ENCODE measurements at regions not wholly inside any gene's neighbourhood (a gene's known extent, or its start where the extent isn't known, plus 50 kb on each side); places are given as distances from the start of the nearest gene placed in this dataset.

DNA sequence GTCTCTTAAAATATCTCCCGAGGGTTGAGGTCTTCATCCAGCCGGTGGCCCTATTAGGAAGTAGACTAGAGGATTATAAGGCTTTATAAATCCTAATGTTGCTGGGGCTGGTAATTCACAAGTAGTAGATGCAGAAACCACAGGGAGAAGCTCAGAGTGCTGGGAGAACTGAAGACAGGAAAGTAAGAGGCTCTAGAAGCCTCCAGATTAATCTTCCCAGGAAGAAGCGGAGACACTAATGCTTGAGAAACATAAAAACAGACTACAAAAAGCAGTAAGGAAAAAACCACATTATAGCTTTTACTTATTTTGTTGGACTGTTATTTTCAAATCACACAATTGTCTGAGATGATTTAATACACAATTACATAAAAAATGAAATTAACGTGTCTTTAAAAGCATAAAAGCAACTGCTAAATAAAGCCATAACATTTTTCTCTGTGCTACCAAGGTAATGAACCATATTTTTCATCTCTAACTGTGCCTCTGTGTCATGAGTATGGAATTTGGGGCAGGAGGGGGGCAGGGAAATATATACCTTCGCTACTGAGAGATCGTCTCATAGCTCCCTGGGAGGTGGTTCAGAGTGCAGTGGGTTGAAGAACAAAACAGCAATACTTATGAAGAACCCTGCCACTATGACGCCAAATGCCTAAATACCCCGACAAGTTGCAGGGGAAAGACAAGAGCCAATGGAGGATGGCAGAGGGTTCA is 806.2 kb upstream of the WWC1 start:
- no peaks in the 10 kb centered on the region for H3K27me3 Mint-ChIP-seq
- peaks cover 17 to 21% of the 10 kb centered on the region in 2 donors for H3K9me3 Mint-ChIP-seq
- no peak for DNase-seq
- ATAC-seq (replicated peaks) = no peak
- H3K4me3 Mint-ChIP-seq = no peak overlapping the region
- H3K27ac Mint-ChIP-seq = no peak overlapping the region
- H3K4me1 Mint-ChIP-seq (ENCODE audit: low read depth in 2 of 2) = no peaks in the 10 kb centered on the region
- no peaks in the 10 kb centered on the region for H3K36me3 Mint-ChIP-seq (ENCODE audit: insufficient read depth)

DNA sequence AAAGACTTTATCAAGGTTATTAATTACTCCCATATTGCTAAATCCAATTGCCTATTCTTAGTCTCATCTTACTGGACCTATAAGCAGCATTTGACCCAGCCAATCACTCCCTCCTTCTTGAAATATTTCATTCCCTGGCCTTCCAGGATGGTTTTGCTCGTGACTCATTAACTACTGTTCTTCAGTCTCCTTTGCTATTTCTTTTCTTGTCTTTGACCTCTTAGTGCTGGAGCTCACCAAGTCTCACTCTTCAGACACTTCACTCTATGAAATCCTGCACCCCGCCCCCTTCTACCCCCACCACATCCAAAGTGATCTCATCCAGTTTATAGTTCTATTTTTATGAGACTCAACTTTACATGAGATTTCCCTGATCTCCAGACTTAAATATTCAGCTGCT is 803.1 kb upstream of the WWC1 start:
- Mint-ChIP-seq H3K27me3 (no peaks in the 10 kb centered on the region), H3K27ac (no peak overlapping the region), H3K4me1 (ENCODE audit: low read depth in 2 of 2) (no peaks in the 10 kb centered on the region), H3K9me3 (peaks cover 23% of the 10 kb centered on the region in 2 donors), H3K4me3 (no peak overlapping the region), H3K36me3 (ENCODE audit: insufficient read depth) (no peaks in the 10 kb centered on the region)
- ATAC-seq (replicated peaks) = no peak
- DNase-seq = no peak

DNA sequence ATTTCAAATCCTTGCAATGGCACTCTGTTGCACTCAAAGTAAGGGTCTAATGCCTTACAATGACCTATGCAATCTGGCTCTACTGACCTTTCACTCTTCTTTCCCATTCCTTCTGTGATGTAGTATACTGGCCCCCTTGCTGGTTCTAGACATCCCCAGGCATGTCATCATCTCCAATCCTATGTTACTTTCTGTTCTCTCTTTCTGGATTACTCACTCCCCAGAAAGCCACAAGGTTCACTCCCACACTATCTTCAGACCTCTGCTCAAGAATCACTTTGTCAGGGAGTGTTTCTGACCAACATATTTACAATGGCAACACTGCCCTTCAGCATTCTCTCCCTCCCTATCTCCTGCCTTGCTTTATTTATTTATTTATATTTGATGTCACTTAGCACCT is 802.2 kb upstream of the WWC1 start:
- H3K4me1 Mint-ChIP-seq (ENCODE audit: low read depth in 2 of 2) = no peaks in the 10 kb centered on the region
- no peaks in the 10 kb centered on the region for H3K27me3 Mint-ChIP-seq
- peaks cover 23 to 29% of the 10 kb centered on the region in 2 donors for H3K9me3 Mint-ChIP-seq
- H3K27ac Mint-ChIP-seq = no peak overlapping the region
- no peak overlapping the region for H3K4me3 Mint-ChIP-seq
- H3K36me3 Mint-ChIP-seq (ENCODE audit: insufficient read depth) = no peaks in the 10 kb centered on the region
- ATAC-seq (replicated peaks) (no peak), DNase-seq (no peak)

DNA sequence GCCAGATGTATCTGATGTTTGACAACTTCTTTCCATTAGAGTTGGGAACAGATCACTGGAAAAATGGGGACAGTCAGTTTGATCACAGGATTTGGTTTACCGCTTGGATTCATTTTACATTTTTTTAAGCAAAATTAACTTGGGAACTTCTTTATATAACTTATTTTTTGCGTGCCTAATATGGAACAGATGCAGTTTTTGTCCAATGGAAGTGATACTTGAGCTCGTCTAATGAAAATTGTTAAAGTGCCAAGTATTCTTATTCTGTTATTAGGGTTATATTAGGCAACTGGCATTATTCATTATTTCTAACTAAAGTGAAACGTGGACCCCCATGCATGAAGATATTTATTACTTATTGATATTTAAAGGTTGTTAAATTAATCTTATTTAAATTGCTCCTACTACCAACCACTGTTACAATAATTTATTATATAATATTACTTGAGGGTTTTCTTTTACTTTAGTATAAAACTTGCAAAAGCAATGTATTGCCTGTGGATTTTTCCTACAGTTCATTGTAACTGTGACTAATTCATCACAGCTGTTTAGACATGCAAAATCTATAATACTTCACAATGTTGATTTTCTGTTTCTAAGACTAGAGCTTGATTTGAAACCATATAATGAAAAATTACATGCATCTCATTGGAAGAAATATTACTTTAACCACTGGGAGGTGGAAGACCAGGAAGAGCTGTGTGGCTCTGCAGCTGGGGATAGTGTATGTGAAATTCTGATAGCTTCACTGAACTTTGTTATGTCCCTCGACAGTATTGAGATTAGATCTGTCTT is 787.3 kb upstream of the WWC1 start:
- Mint-ChIP-seq H3K36me3 (ENCODE audit: insufficient read depth) (no peaks in the 10 kb centered on the region), H3K27me3 (no peaks in the 10 kb centered on the region), H3K4me1 (ENCODE audit: low read depth in 2 of 2) (no peaks in the 10 kb centered on the region), H3K4me3 (no peak overlapping the region), H3K9me3 (peaks cover 8 to 10% of the 10 kb centered on the region in 2 donors), H3K27ac (no peak overlapping the region)
- DNase-seq (no peak), ATAC-seq (replicated peaks) (no peak)

DNA sequence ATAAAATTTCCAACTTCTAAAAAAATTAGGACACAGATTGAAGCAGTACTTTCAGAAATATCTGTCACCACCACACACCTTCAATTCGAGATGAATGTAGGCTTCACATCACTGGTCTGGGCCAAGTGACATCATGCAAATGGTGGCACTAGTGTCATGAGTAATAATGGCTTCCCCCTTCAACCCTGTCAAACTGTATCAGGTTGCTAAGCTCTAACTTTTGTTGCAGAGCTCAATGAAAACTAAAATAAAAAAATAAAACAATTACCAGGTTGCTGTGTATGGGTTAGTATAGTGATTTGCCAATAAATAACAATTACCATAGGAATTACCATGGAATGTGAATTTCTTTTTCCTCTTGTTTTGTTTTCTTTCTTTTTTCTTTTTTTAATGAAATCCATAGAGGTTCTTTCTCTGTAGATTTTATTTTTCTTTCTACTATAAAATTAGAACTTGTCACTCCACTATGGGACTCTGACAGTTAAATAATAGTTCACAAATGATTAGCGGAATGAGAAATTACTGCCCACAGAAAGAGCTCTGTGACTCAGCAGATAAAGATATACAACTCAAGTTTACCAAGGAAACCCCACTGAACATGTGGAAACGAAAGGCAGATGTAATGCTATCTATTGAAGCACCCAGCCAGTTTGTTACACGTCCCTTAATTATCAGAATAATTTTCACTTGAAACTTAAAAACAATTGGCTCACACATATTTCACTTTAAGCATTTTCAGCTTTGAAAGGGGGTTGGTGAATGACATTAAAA is 783.8 kb upstream of the WWC1 start:
- Mint-ChIP-seq H3K27me3 (no peaks in the 10 kb centered on the region), H3K4me1 (ENCODE audit: low read depth in 2 of 2) (no peaks in the 10 kb centered on the region), H3K4me3 (no peak overlapping the region), H3K27ac (no peak overlapping the region), H3K9me3 (peaks cover 0 to 5% of the 10 kb centered on the region in 2 donors), H3K36me3 (ENCODE audit: insufficient read depth) (no peaks in the 10 kb centered on the region)
- ATAC-seq (replicated peaks) (no peak), DNase-seq (no peak)

DNA sequence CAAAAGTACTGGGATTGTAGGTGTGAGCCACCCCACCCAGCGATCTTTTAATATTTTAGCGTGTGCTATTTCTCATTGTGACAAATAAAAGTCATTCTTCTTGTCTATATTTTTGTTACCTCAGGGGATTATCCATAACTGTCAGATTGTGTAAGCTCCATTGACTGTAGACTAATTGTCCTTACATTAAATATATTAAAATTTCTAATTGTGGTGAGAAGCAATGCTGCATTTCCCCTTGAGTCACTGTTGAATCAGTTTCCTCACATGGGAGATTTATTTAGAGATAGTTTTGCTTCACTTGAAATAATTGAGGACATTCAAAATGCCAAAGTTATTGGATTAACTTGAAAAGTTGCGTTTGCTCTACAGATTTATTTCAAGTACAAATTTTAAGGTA is 782.4 kb upstream of the WWC1 start:
- Mint-ChIP-seq H3K9me3 (peaks cover 0 to 13% of the 10 kb centered on the region in 2 donors), H3K4me3 (no peak overlapping the region), H3K27ac (no peak overlapping the region), H3K36me3 (ENCODE audit: insufficient read depth) (no peaks in the 10 kb centered on the region), H3K4me1 (ENCODE audit: low read depth in 2 of 2) (no peaks in the 10 kb centered on the region), H3K27me3 (no peaks in the 10 kb centered on the region)
- ATAC-seq (replicated peaks) = no peak
- no peak for DNase-seq

DNA sequence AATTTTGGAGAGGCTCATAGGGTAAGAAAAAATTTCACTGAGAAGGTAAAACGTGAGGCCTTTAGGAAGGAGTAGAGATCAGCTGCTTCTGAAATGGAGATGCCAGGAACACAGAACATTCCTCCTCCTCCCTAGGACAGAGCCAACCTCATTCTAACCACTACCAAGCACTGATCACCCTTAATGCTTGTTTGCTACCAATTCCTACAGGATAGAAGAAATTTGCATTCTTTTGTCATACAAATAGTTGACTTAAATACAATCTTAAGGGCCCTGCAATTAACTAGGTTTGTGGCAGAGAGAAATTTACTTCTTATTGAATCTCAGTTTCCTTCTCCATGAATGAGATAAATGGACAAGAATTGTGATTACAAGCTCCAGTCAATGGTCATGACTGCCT is 780.2 kb upstream of the WWC1 start:
- H3K4me1 Mint-ChIP-seq (ENCODE audit: low read depth in 2 of 2) = no peaks in the 10 kb centered on the region
- no peak overlapping the region for H3K27ac Mint-ChIP-seq

DNA sequence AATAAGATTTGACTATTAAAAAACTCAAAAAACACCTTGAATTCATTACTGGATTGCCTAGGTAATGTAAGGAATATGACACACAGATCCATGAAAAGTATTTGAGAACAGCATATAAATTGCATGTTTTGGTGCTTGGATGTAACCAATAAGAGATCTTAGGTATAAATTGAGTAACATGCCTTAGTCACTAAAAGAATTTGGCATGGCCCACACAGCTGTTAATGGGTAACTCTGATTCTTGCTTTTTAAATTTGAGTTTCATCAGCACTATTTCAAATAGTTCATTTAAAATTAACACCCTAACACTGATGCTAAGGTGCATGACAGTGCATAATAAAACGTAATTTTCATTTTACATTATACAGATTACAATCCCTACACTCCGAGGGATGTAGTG is 779.3 kb upstream of the WWC1 start:
- ATAC-seq (replicated peaks) (no peak), DNase-seq (no peak)
- H3K27ac Mint-ChIP-seq = no peak overlapping the region
- no peak overlapping the region for H3K4me3 Mint-ChIP-seq
- peaks cover 0 to 13% of the 10 kb centered on the region in 2 donors for H3K9me3 Mint-ChIP-seq
- no peaks in the 10 kb centered on the region for H3K36me3 Mint-ChIP-seq (ENCODE audit: insufficient read depth)
- H3K27me3 Mint-ChIP-seq = no peaks in the 10 kb centered on the region
- H3K4me1 Mint-ChIP-seq (ENCODE audit: low read depth in 2 of 2) = no peaks in the 10 kb centered on the region

More for the DNA sequence above, 780.2 kb upstream of the WWC1 start:
- no peaks in the 10 kb centered on the region for H3K27me3 Mint-ChIP-seq
- ATAC-seq (replicated peaks) (no peak), DNase-seq (no peak)
- no peak overlapping the region for H3K4me3 Mint-ChIP-seq
- no peaks in the 10 kb centered on the region for H3K36me3 Mint-ChIP-seq (ENCODE audit: insufficient read depth)
- H3K9me3 Mint-ChIP-seq = peaks cover 0 to 13% of the 10 kb centered on the region in 2 donors

DNA sequence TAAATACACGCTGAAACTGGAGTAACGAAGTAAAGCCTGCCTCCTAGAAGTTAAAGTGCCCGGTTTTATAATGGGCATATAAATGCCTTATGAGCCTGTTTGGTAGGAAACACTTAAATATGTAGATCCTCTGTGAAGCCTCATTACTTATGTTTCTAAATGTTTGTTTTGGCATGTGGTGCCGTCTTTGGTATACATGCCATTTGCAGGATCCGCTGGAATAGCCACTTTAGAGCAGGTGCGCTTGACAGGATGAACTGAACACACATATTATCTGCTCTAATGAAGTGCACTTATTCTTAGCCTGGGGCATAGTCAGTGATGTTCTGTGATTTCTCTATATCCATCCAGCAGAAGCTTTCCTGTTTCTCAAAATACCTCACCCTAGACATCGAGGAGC is 778.1 kb upstream of the WWC1 start:
- no peak for ATAC-seq (replicated peaks)
- no peak overlapping the region for H3K4me3 Mint-ChIP-seq
- peaks cover 0 to 13% of the 10 kb centered on the region in 2 donors for H3K9me3 Mint-ChIP-seq
- H3K27me3 Mint-ChIP-seq = no peaks in the 10 kb centered on the region
- H3K27ac Mint-ChIP-seq = no peak overlapping the region
- DNase-seq = no peak
- H3K36me3 Mint-ChIP-seq (ENCODE audit: insufficient read depth) = no peaks in the 10 kb centered on the region
- no peaks in the 10 kb centered on the region for H3K4me1 Mint-ChIP-seq (ENCODE audit: low read depth in 2 of 2)

DNA sequence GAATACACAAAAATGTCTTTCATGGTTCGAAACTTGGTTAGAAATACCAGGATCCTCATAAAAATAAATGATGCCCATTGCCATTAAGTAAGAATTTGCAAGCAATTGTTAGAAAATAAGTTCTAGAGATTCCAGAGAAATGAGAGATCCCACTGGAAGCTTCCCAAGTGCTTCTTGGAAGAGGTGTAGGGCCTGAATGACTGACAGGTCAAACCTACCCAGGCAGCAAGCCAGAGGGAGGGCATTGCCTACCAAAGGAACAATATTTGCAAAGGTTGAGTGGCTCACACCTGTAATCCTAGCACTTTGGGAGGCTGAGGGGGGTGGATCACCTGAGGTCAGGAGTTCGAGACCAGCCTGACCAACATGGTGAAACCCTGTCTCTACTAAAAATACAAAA is 777.0 kb upstream of the WWC1 start:
- H3K27ac Mint-ChIP-seq = no peak overlapping the region
- DNase-seq (no peak), ATAC-seq (replicated peaks) (no peak)
- H3K27me3 Mint-ChIP-seq = no peaks in the 10 kb centered on the region
- peaks cover 8 to 16% of the 10 kb centered on the region in 2 donors for H3K9me3 Mint-ChIP-seq
- no peaks in the 10 kb centered on the region for H3K36me3 Mint-ChIP-seq (ENCODE audit: insufficient read depth)
- no peaks in the 10 kb centered on the region for H3K4me1 Mint-ChIP-seq (ENCODE audit: low read depth in 2 of 2)
- H3K4me3 Mint-ChIP-seq = no peak overlapping the region

DNA sequence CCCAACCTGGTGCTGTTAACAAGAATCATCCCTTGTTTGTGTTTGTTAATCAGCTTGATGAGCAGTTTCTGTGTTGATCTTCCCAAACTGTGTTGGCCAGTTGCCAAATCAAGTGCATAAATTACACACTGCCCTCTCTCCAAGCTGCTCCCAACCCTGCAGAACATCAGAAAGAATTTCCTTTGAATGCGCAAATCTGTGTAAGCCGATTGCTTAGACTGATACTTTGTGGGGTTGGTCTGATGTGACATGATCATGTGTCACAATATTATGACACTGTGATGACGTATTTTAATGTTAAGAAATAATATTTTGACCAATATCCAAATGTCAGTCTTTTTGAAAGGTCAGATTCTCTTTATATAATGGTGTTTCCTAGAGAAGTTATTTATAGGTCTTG is 766.4 kb upstream of the WWC1 start:
- DNase-seq (no peak), ATAC-seq (replicated peaks) (no peak)
- H3K27ac Mint-ChIP-seq = no peak overlapping the region
- H3K27me3 Mint-ChIP-seq = no peaks in the 10 kb centered on the region
- no peaks in the 10 kb centered on the region for H3K36me3 Mint-ChIP-seq (ENCODE audit: insufficient read depth)
- no peaks in the 10 kb centered on the region for H3K4me1 Mint-ChIP-seq (ENCODE audit: low read depth in 2 of 2)
- H3K9me3 Mint-ChIP-seq = peaks cover 6 to 10% of the 10 kb centered on the region in 2 donors
- H3K4me3 Mint-ChIP-seq = no peak overlapping the region

DNA sequence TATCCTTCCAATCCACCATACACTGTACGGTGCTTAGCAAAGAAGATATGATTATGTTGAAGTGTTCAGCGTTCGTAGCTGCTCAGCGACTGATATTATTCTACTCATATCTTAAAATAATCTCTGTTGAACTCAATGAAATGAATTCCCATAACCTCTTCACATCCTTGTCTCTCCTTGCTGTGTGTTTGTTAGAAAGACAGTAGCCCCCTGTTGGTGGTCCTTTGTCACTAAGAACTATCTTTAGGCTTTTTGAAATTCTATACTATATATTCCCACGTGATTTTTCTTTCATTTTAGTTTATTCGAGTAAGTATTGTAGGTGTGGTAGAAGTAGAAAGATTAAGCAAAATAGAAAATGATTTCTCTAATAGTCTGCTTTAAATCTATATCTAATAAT is 762.8 kb upstream of the WWC1 start:
- Mint-ChIP-seq H3K27ac (no peak overlapping the region), H3K4me3 (no peak overlapping the region), H3K4me1 (ENCODE audit: low read depth in 2 of 2) (no peaks in the 10 kb centered on the region), H3K36me3 (ENCODE audit: insufficient read depth) (no peaks in the 10 kb centered on the region), H3K9me3 (peaks cover 7 to 11% of the 10 kb centered on the region in 2 donors), H3K27me3 (no peaks in the 10 kb centered on the region)
- DNase-seq (no peak), ATAC-seq (replicated peaks) (no peak)

DNA sequence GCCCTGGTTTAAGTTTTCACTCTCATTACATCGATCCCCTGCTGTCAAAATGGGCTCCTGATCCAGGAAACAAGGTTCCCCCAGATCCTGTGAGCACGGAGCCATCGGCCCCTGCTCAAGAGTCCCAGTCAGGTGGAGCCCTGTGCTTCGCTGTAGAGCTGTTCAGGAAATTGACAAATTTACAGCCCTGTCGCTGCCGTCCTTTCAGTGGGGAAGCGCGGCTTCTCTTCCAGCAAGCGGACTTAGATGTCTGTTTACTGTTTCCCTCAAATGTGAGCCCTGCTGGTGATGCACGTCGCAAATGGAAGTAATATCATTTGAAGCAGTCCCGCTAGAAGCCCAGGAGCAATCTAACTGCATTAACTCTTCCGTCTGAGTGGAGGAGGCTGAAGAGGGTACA is 760.9 kb upstream of the WWC1 start:
- ATAC-seq (replicated peaks) = no peak
- Mint-ChIP-seq H3K9me3 (peaks cover 7 to 15% of the 10 kb centered on the region in 2 donors), H3K4me3 (no peak overlapping the region), H3K27ac (no peak overlapping the region), H3K36me3 (ENCODE audit: insufficient read depth) (no peaks in the 10 kb centered on the region), H3K27me3 (no peaks in the 10 kb centered on the region), H3K4me1 (ENCODE audit: low read depth in 2 of 2) (no peaks in the 10 kb centered on the region)
- DNase-seq = no peak

Measured in effector memory CD8-positive, alpha-beta T cell (primary cell).